ENCODE measurements at regions not wholly inside any gene's neighbourhood (a gene's known extent, or its start where the extent isn't known, plus 50 kb on each side); places are given as distances from the start of the nearest gene placed in this dataset.
"Not testable (repeated sequence)": the region's sequence is repeated elsewhere in the genome, so short reads cannot be mapped to it uniquely, and the experiment has no call there.

DNA sequence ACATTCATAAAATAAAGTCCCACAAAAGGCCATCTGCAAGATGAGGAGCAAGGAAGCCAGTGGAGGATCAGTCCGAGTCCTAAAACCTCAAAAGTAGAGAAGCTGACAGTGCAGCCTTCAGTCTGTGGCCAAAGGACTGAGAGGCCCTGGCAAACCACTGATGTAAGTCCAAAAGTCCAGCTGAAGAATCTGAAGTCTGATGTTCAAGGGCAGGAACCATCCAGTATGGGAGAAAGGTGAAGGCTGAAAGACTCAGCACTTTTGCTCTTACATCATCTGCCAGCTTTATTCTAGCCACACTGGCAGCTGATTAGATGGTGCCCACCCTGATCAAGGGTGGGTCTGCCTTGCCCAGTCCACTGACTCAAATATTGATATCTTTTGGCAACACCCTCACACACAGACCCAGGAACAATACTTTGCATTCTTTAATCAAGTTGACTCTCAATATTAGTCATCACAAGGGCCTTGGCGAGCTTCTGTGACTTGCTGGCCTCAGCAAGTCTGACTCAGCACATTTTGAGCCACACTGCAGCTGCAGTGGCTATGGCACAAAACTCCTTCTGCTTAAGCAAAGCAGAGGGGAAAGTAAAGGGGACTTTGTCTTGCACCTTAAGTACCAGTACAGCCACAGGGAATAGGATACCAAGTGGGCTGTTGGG lies 1370.3 kb upstream of the CITED2 start:
- no peak overlapping the region for H3K27ac Mint-ChIP-seq
- H3K9me3 Mint-ChIP-seq = peaks cover 12% of the 10 kb centered on the region
- no peaks in the 10 kb centered on the region for H3K27me3 Mint-ChIP-seq
- DNase-seq = no peak
- ATAC-seq (ENCODE audit: low read depth) = no peak
- H3K36me3 Mint-ChIP-seq = no peaks in the 10 kb centered on the region
- H3K4me3 Mint-ChIP-seq = no peak overlapping the region
- no peaks in the 10 kb centered on the region for H3K4me1 Mint-ChIP-seq
- POLR2A ChIA-PET = no interaction called here

DNA sequence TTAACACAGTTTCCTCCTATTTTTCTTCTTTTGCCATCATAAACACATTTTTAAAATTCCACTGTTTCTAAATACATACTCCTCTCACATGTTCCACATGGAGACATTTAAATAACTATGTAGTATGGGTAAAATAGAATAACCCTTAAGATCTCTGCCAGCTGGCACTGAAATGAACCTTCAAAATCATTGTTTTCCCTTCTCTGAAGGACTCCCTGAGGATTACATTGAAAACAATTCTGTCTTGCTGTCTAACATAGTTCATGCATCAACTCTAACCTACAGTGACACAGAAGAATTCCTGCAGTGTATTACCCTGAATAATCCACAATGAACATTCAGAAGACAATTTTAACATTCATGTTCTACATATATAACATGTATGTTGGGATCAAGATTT lies 1361.8 kb upstream of the CITED2 start:
- no peaks in the 10 kb centered on the region for H3K9me3 Mint-ChIP-seq
- POLR2A ChIA-PET = no interaction called here
- ATAC-seq (ENCODE audit: low read depth) (no peak), DNase-seq (no peak)
- no peaks in the 10 kb centered on the region for H3K4me1 Mint-ChIP-seq
- no peaks in the 10 kb centered on the region for H3K27me3 Mint-ChIP-seq
- no peaks in the 10 kb centered on the region for H3K36me3 Mint-ChIP-seq
- H3K27ac Mint-ChIP-seq = no peak overlapping the region
- H3K4me3 Mint-ChIP-seq = no peak overlapping the region

DNA sequence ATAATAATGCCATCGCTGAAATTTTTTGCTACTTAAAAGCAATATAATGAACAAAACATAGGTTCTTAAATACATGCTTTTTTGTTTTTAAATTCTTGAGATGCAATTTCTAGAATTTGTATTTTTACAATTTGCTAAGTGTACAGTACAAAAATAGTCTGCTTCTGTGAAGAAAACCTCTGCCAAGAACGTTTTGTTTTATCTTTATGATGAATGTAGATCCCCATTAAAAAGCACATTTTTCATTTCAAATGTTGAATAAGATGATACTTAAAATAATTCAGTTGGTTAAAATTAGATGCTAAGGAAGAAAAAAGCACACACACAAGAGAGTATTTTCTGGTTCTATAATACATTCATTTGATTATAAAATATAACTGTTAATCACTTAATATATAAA lies 1358.5 kb upstream of the CITED2 start:
- ATAC-seq (ENCODE audit: low read depth) = no peak
- H3K27ac Mint-ChIP-seq = no peak overlapping the region
- DNase-seq = no peak
- no peak overlapping the region for H3K4me3 Mint-ChIP-seq
- peaks cover 6% of the 10 kb centered on the region for H3K4me1 Mint-ChIP-seq
- no peaks in the 10 kb centered on the region for H3K36me3 Mint-ChIP-seq
- no peaks in the 10 kb centered on the region for H3K27me3 Mint-ChIP-seq
- POLR2A ChIA-PET = no interaction called here
- no peaks in the 10 kb centered on the region for H3K9me3 Mint-ChIP-seq

DNA sequence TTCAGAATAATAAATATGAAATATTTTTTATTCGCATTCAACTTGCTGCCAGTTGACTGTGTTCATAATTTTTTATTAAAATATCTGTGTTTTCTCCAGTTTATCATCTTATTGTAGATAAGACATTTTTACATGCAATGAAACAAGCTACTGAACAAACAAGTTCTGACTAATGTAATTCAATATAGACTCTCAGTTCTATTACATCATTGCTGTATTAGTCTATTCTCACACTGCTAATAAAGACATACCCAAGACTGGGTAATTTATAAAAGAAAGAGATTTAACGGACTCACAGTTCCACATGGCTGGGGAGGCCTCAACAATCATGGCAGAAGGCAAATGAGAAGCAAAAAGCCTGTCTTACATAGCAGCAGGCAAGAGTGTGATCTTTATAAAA lies 1357.7 kb upstream of the CITED2 start:
- Mint-ChIP-seq H3K27me3 (no peaks in the 10 kb centered on the region), H3K9me3 (no peaks in the 10 kb centered on the region), H3K27ac (no peak overlapping the region), H3K4me1 (peaks cover 6% of the 10 kb centered on the region), H3K4me3 (no peak overlapping the region), H3K36me3 (no peaks in the 10 kb centered on the region)
- DNase-seq = no peak
- no peak for ATAC-seq (ENCODE audit: low read depth)
- POLR2A ChIA-PET = no interaction called here

DNA sequence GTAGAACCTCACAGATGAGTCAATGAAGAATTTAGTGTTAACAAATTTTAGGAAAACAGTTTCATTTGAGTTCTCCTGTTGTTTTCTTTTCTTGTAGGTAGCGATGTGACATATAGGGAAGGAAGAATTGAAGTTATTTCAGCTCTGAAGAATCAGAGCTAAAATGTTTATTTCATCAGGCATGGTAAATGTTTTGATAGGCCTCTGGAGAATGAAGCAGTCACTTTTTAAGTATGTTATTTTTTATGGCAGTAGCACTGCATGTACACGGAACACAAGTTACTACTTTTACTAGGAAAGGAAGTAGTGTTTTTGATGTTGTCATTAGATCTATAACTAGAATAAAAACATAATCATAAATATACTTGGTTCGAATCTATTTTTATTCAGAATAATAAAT lies 1357.3 kb upstream of the CITED2 start:
- ATAC-seq (ENCODE audit: low read depth) (no peak), DNase-seq (no peak)
- Mint-ChIP-seq H3K4me1 (peaks cover 6% of the 10 kb centered on the region), H3K36me3 (no peaks in the 10 kb centered on the region), H3K27ac (no peak overlapping the region), H3K9me3 (no peaks in the 10 kb centered on the region), H3K27me3 (no peaks in the 10 kb centered on the region), H3K4me3 (no peak overlapping the region)
- POLR2A ChIA-PET = no interaction called here

DNA sequence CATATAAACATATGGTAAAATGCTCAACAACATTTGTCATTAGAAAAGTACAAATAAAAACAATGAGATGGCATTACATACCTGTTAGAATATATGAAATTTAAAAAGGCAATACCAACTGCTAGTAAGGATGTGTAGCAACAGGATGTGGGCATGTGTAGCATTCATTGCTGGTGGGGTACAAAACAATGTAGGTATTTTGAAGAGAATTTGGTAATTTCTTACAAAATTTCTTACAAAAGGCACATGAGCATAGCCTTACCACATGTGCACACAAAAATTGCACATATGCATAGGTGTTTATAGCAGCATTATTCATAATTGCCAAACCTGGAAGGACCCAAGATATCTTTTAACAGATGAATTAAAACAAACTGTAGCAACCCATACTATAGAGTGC lies 1355.1 kb upstream of the CITED2 start:
- POLR2A ChIA-PET = no interaction called here
- no peak for DNase-seq
- Mint-ChIP-seq H3K4me3 (no peak overlapping the region), H3K4me1 (peaks cover 6% of the 10 kb centered on the region), H3K27ac (no peak overlapping the region), H3K27me3 (no peaks in the 10 kb centered on the region), H3K9me3 (no peaks in the 10 kb centered on the region), H3K36me3 (no peaks in the 10 kb centered on the region)
- no peak for ATAC-seq (ENCODE audit: low read depth)

DNA sequence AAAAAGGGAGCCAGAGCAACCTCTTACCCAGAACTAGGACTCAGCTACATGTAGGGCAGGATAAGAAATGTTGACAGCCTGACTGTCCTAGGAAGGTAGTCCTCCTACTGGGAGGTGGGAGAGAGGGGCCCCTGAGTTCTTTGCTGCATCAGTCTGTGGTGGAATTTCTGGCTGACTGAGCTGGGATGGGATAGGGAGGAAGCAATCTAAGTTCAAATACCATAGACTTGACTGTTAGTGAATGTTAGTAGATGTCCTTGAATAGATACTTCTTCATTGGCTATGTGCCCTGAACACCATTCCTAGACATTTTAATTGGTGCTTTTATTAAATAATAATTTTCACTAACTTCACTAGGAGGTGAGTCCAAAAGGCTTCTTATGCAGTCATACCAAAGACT lies 1343.6 kb upstream of the CITED2 start:
- H3K9me3 Mint-ChIP-seq = peaks cover 3% of the 10 kb centered on the region
- DNase-seq = no peak
- H3K4me1 Mint-ChIP-seq = no peaks in the 10 kb centered on the region
- H3K36me3 Mint-ChIP-seq = no peaks in the 10 kb centered on the region
- POLR2A ChIA-PET = no interaction called here
- no peak overlapping the region for H3K27ac Mint-ChIP-seq
- no peak overlapping the region for H3K4me3 Mint-ChIP-seq
- H3K27me3 Mint-ChIP-seq = peaks cover 4% of the 10 kb centered on the region
- no peak for ATAC-seq (ENCODE audit: low read depth)

DNA sequence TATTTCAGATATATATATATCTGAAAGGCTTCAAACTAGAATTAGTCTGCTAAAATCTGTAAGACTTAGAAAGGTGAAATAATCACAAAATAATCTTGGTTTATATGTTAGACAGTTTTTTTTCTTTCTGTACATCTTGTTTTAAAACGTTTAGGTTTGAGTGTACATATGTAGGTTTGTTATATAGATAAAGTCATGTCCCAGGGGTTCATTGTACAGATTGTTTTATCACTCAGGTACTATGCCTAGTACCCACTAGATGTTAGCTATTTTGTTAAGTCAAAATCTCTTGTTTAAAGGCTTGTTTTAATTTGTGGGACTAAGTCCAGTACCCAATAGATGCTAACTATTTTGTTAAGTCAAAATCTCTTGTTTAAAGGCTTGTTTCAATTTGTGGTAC lies 1339.0 kb upstream of the CITED2 start:
- Mint-ChIP-seq H3K36me3 (no peaks in the 10 kb centered on the region), H3K4me1 (no peaks in the 10 kb centered on the region), H3K27me3 (peaks cover 4% of the 10 kb centered on the region), H3K27ac (no peak overlapping the region), H3K9me3 (peaks cover 1% of the 10 kb centered on the region), H3K4me3 (no peak overlapping the region)
- ATAC-seq (ENCODE audit: low read depth) (no peak), DNase-seq (no peak)
- POLR2A ChIA-PET = no interaction called here

DNA sequence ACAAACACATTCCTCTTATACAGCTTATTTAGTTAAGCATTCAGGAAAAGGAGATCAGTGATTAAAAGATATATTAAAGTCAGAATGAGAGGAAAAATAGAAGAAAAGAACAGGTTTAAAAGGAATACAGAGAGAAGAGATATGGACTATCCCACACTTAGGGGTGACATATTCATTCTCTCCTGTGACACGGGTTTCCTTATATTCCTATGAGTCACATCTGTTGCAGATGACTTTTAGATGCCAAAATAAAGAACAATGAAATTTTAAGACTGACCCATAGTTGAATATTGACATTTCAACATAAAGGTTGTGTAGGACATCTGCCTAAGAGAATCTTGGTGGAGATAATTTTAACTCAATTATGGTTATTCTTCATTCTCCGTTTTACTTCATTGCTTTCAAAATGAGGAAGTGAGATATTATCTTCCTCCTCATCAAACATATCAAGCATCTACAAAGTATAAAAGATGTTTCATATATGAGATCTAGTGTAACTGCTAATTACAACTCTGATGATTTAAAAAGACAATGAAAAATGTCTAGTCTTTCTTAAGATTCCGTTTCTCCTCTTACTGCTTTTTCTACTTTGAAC lies 1336.7 kb upstream of the CITED2 start:
- no peak for DNase-seq
- no peak overlapping the region for H3K27ac Mint-ChIP-seq
- H3K4me1 Mint-ChIP-seq = no peaks in the 10 kb centered on the region
- H3K9me3 Mint-ChIP-seq = peaks cover 1% of the 10 kb centered on the region
- no peak overlapping the region for H3K4me3 Mint-ChIP-seq
- peak; percentile 42 for ATAC-seq (ENCODE audit: low read depth)
- peaks cover 4% of the 10 kb centered on the region for H3K27me3 Mint-ChIP-seq
- POLR2A ChIA-PET = no interaction called here
- no peaks in the 10 kb centered on the region for H3K36me3 Mint-ChIP-seq

DNA sequence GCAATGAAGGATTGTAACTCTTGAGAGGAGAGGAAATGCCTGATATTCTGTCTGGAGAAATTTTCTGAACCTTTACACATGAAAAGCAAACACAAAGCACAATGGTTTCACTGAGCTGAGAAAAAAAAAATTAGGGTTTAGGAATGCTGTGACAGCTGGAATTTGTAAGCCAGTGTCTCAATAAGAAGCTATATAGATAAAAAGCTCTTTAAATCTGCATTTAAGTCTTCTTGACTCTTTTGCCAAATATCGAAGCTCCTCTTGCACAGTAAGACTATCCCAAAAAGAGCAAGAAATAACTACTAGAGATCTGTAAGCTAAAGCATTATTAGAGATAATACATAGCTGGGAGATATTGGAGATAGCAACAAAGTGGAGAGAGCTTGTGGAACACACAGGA lies 1334.0 kb upstream of the CITED2 start:
- Mint-ChIP-seq H3K27ac (no peak overlapping the region), H3K4me3 (no peak overlapping the region), H3K9me3 (peaks cover 5% of the 10 kb centered on the region), H3K36me3 (no peaks in the 10 kb centered on the region), H3K27me3 (no peaks in the 10 kb centered on the region), H3K4me1 (no peaks in the 10 kb centered on the region)
- POLR2A ChIA-PET = no interaction called here
- DNase-seq = no peak
- no peak for ATAC-seq (ENCODE audit: low read depth)

DNA sequence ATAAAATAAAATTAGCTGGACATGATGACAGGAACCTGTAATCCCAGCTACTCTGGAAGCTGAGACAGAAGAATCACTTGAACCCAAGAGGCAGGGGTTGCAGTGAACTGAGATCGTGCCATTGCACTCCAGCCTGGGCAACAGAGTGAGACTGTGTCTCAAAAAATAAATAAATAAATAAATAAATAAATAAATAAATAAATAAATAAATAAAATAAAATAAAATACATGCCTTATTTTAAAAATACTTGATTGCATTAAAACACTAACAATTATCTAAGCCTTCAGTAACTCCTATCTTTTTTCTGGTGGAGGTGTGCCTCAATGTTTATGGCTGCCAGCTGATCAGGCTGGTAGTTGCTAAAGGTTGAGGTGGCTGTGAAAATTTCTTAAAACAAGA lies 1329.6 kb upstream of the CITED2 start:
- DNase-seq; H3K36me3 Mint-ChIP-seq; H3K9me3 Mint-ChIP-seq; ATAC-seq (ENCODE audit: low read depth); H3K4me1 Mint-ChIP-seq; H3K27ac Mint-ChIP-seq; H3K4me3 Mint-ChIP-seq; H3K27me3 Mint-ChIP-seq; POLR2A ChIA-PET: not testable (repeated sequence)

DNA sequence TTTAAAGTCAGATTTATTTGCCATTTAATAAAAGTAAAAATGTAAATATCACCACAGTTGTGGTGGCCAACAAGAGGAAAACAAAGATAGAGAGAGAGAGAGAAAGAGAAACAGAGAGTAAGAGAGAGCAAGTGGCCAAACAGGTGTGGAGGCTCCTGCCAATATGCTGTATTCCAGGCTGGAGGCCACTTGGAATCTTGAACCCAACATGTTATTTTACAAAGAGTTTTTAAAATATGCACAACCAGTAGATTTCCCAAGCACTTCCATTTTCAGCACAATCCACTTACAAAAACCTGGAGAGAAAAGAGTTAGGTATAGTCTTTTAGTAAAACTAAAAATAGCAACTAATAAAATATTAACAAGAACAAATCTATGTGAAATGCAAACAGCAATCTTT lies 1323.1 kb upstream of the CITED2 start:
- POLR2A ChIA-PET = no interaction called here
- ATAC-seq (ENCODE audit: low read depth) = no peak

DNA sequence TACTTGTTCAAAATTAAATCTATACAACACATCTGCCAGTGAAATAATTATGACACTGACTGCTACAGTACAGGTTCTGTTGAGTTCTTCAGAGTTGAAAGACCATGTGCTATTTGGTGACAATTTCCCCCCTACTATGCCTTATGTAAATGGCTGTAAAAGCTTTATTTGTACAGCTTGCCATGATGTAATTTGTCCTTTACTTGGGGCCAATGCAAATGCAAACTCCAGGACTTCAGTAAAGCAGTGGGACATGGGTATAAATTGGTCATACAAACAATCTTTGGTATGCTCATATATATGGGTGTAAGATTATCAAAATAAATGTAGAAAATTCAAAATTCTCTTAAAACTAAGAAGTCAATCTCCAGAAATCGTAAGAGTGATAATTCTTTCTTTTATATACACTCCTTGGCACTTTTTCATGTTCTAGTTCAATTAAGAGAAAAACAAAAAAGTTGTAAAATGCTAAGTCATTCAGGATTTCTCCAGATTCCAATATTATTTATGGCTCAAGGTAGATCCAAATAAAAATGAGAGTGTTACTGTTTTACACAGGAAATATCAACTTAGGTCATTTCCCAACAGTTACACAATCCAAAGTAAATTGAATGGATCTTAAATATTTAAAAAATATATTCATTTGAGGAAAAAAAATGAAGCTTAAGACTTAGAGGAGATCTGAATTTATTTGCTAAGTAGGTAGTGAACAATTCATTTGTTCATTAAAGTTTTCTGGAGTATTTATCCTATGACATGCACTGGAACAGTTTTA lies 1310.5 kb upstream of the CITED2 start:
- ATAC-seq (ENCODE audit: low read depth) (no peak), DNase-seq (no peak)
- Mint-ChIP-seq H3K4me1 (no peaks in the 10 kb centered on the region), H3K9me3 (no peaks in the 10 kb centered on the region), H3K27me3 (no peaks in the 10 kb centered on the region), H3K4me3 (no peak overlapping the region), H3K36me3 (no peaks in the 10 kb centered on the region), H3K27ac (no peak overlapping the region)
- POLR2A ChIA-PET = no interaction called here

More for the DNA sequence above, 1323.1 kb upstream of the CITED2 start:
- Mint-ChIP-seq H3K27ac (no peak overlapping the region), H3K27me3 (no peaks in the 10 kb centered on the region), H3K4me1 (no peaks in the 10 kb centered on the region), H3K9me3 (no peaks in the 10 kb centered on the region), H3K36me3 (no peaks in the 10 kb centered on the region), H3K4me3 (no peak overlapping the region)
- no peak for DNase-seq

DNA sequence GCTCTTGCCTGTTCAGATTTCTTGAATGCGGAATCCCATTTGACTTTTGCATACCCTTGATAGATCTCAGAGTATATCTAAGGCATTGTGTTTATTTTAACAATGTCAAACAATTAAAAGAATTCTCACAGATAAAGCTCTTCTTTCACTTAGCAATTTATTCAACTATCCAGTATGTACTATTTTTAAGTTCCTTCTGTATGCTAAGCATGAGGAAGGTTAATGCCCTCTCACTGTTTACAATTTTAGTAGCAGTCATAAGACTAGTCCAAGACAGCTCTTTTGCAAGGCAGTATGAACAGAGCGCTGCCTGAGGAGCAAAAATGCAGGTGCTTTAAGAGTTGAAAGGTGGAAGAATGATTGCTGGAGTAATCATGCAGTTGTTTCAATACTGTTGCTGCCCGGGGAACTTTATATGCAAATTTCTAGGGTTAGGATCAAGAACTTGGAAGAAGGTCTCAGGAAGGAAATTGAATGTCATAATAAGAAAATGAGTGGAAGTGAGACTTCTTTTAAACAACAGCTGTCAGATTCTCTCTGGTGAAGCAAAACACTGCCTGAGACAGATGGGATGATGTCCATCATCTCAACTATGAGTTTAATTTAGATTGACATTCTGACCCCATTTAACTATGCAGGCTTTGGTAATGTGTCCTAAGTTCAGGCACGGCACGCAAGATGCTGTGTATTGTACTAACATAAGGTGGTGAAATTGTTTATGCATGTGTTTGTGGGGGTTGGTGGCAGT lies 1303.5 kb upstream of the CITED2 start:
- no peaks in the 10 kb centered on the region for H3K9me3 Mint-ChIP-seq
- H3K4me1 Mint-ChIP-seq = no peaks in the 10 kb centered on the region
- POLR2A ChIA-PET = no interaction called here
- DNase-seq = no peak
- no peak for ATAC-seq (ENCODE audit: low read depth)
- no peaks in the 10 kb centered on the region for H3K27me3 Mint-ChIP-seq
- no peaks in the 10 kb centered on the region for H3K36me3 Mint-ChIP-seq
- no peak overlapping the region for H3K27ac Mint-ChIP-seq
- no peak overlapping the region for H3K4me3 Mint-ChIP-seq

Measured in activated naive CD8-positive, alpha-beta T cell treated with anti-CD3 and anti-CD28 coated beads, Interleukin-2, amount 10 ng/mL, durations not matched to agents 7 days and 5 days (primary cell).